Epithelial cell of esophagus (primary cell): ENCODE measurements at regions not wholly inside any gene's neighbourhood (a gene's known extent, or its start where the extent isn't known, plus 50 kb on each side); places are given as distances from the start of the nearest gene placed in this dataset.

ENCODE experiments used
- DNase-seq: peaks from one replicate; pipeline ENCODE4 v3.0.0; 2010; ENCODE audit warnings: low read depth
- H3K4me3 ChIP-seq: 2 replicates; pipeline ENCODE4 v1.5.1; 2011; ENCODE audit warnings: mild to moderate bottlenecking, low read length, control low read depth
- CTCF ChIP-seq: IDR thresholded peaks from 2 replicates; pipeline ENCODE4 v1.5.1; 2011; ENCODE audit warnings: low read depth, mild to moderate bottlenecking, low read length, control low read depth, inconsistent platforms; ENCODE audit not compliant: insufficient read depth; ENCODE audit errors: missing control alignments

- no peak overlapping the region for H3K4me3 ChIP-seq
- no peak for TF ChIP-seq CTCF
- no peak for DNase-seq
These were observed 133.4 kb downstream of the VAPA start for GRCh38 chr18:10047237-10047636.

DNA sequence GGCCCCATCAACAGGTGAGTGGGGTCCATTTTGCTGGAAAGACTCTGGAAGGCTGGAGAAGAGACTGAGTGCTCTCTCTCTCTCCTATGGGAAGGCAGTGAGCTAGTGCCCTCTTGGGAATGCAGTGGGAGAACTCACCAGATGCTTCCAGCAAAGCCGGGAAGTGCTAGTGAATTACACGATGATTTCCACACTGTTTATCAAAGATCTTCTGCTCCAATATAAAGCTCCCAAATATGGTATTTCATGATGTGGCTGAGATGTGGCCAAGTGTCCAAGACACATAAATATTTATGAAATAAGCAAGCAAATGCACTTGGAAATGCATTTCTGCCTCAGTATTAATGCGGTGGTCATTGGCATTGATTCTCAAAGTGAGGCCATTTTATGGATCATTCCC is 135.9 kb downstream of the VAPA start:
- TF ChIP-seq CTCF, result no peak
- H3K4me3 ChIP-seq, result no peak overlapping the region
- DNase-seq, result no peak

GRCh38 chr18:10050956-10051355 is 137.1 kb downstream of the VAPA start:
- DNase-seq, result no peak
- TF ChIP-seq CTCF, result no peak
- H3K4me3 ChIP-seq, result no peak overlapping the region

GRCh38 chr18:10051877-10052631 is 138.2 kb downstream of the VAPA start:
- DNase-seq, result no peak
- no peak for TF ChIP-seq CTCF
- H3K4me3 ChIP-seq, result no peak overlapping the region

DNA sequence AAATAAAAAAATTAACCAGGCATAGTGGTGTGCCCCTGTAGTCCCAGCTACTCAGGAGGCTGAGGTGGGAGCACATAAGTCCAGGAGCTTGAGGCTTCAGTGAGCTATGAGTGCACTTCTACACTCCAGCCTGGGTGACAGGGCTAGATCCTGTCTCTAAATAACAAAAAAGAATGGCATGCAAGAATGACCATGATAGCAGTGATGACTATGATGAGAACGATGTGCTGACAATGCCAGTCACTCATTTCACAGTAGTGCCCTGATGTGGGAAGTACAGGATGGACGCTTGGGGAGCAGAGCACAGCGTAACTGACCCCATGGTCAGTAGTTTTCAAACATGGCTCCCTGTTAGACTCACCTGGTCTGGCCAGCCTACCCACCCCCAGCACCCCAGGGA is 139.1 kb downstream of the VAPA start:
- no peak for TF ChIP-seq CTCF
- H3K4me3 ChIP-seq, result no peak overlapping the region
- no peak for DNase-seq

GRCh38 chr18:10053861-10054260 is 140.0 kb downstream of the VAPA start:
- no peak for TF ChIP-seq CTCF
- H3K4me3 ChIP-seq, result no peak overlapping the region
- DNase-seq, result no peak

- no peak overlapping the region for H3K4me3 ChIP-seq
- DNase-seq, result no peak
- TF ChIP-seq CTCF, result no peak
These were observed 140.6 kb downstream of the VAPA start for GRCh38 chr18:10054366-10054765.
